Stimulated activated CD4-positive, alpha-beta T cell treated with anti-CD3 and anti-CD28 coated beads, Interleukin-1b, Interleukin-23, amount 100 ng/mL, for 24 hours (primary cell): ENCODE measurements at regions not wholly inside any gene's neighbourhood (a gene's known extent, or its start where the extent isn't known, plus 50 kb on each side); places are given as distances from the start of the nearest gene placed in this dataset.

Experiments
- DNase-seq, 4 experiments: peaks; one replicate each; pipeline ENCODE4 v3.0.0-alpha.2; 2020; ENCODE audit warnings: low read depth in 4 of 4, low spot score in 1 of 4

- no peak for DNase-seq
These were observed 81.5 kb upstream of the FN1 start for GRCh38 chr2:215517391-215517790.

DNA sequence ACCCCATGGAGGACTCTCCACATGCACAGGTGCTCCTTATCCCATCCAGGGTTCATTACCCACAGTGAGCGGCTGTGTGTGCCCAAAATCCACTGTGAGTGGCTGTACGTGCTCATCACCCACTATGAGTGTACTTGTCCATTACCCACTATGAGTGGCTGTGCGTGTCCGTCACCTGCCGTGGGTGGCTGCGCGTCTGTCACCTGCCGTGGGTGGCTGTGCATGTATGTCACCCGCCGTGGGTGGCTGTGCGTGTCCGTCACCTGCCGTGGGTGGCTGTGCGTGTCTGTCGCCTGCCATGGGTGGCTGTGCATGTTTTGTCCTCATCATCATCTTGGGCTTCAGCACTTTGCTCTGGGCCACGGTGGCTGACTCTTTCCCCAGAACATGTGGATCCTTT lies 78.6 kb upstream of the FN1 start:
- DNase-seq = no peak

GRCh38 chr2:215511454-215512346 lies 75.8 kb upstream of the FN1 start:
- no peak for DNase-seq

GRCh38 chr2:215507836-215508235 lies 72.0 kb upstream of the FN1 start:
- DNase-seq = no peak

DNA sequence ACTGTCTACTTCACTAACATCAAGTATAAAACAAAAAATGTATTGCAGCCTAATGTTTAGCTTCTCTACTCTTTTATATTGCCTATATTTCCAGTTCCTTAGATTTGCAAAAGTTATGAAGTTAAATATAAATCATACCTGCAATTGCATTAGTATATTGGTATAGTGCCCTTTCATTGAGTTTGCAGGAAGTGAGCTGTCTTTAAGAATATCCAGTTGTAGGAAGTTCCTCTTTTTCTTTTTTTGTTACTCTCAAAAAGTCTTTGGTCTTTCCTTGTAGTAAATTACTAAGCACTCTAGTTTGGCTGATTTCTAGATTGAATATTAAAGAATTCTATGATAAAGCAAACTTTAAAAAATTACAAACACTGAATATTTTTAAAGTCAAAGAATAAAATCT lies 71.3 kb upstream of the FN1 start:
- no peak for DNase-seq

DNA sequence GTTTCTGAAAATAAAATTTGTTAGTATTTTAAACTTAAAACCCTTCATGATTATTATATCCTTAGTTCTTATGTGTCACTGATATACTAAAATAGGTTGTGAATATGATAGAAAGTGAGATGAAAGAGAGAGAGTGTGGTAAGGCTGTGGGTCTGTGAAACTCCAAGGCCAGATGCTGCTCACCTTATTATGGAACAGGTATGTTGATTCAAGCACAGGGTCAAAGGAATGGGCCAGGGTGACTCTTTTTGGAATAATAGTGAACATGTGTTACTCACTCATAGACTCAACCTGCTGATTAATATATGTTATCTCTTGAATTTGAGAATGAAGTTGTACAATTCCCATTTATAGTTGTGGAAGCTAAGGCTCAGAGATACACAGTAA lies 70.7 kb upstream of the FN1 start:
- no peak for DNase-seq

- no peak for DNase-seq
These were observed 69.3 kb upstream of the FN1 start for GRCh38 chr2:215505044-215505786.

- DNase-seq = no peak
These were observed 68.7 kb upstream of the FN1 start for GRCh38 chr2:215504547-215504946.

GRCh38 chr2:215503381-215503780 lies 67.5 kb upstream of the FN1 start:
- no peak for DNase-seq

DNA sequence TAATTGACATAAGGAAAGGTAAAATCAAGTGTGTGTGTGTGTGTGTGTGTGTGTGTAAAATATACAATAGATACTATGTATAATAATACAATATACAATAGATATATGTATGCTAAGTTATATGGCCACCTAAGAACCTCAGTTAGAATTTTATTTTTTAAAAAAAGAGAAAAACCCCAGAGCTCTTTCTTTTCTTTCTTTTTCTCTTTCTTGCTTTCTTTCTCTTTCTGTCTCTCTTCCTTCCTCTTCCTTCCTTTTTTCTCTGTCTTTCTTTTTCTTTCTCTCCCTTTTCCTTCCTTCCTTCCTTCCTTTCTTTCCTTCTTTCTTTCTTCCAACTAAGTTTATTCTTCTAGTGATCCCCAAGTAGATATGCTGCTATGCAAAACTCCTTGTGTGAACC lies 64.6 kb upstream of the FN1 start:
- no peak for DNase-seq

DNA sequence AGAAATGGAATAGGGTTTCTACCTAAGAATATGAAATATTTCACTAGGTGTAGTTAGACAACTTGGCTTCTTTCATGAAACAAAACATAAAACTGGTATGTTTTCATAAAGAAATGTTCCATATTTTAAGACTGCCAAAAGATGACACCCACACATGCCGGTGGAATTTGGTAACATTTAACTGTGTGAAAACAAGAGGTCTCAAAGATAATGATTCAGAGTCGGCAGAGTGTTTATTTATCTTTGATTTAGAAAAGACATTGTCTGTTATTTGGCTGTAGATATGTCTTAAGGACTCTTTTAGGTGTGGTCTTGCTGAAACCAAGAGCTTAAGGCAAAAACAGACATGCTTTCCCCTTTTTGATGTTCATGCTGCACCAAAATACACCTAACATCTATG lies 63.5 kb upstream of the FN1 start:
- DNase-seq = no peak

DNA sequence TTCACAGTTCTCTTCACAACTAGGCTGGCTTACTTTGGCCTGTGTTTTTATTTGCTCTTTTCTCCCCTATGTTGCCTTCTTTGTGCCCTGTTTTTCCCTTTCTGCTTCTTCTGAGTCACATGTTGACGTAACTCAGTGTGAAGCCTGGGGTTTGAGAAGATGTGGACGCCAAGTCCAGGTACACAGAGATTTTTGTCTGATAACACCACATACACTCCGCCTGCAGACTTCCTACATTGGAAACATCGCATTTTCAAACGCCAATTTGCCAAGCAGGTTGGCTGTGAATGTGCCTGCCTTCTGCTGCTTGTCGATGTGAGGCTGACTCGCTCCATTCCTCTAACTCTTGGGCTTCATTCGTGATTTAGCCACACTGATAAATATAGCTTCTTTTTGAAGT lies 62.6 kb upstream of the FN1 start:
- DNase-seq = no peak

DNA sequence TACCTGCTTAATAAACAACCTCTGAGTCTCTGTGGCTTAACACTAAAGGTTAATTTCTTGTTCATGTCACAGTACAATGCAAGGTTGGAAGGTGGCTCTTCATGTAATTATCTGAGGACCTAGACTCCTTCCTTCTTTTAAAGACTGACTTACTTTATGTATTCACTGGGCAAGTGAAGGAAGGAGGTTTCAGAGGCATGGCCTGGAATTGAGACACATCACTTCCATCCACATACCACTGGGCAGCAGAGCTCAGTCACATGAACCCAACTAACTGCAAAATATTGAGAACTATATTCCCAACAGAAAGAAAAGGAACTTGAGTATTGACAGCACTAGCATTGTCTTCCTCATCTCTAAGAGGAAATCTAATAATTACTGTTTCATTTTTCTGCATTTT lies 57.5 kb upstream of the FN1 start:
- no peak for DNase-seq

DNA sequence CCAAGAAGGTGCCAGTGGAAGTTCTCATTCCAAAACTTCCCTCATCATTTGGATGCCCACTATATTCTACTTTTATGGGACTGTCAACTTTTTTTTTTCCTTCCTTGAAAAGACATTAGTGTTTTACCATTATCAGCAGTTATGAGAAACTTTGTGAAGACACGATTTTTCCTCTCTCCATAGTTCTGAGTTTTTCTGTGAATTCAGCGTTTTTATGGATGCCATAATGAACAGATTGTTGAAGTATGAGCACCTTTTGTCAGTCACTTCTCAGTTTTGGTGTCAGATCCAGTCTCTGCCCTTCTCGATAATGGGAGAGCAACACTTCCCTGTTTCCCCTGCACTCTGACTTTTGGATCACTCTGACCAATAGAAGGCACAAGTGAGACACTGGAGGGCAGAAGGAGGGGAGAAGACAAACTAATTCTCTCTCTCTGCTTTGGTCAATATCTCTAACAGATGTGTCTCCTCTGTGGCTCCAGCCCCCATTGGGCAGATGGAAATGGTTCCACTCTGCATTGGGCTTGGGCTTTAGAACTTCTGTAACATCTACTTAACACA lies 53.5 kb upstream of the FN1 start:
- DNase-seq = no peak

DNA sequence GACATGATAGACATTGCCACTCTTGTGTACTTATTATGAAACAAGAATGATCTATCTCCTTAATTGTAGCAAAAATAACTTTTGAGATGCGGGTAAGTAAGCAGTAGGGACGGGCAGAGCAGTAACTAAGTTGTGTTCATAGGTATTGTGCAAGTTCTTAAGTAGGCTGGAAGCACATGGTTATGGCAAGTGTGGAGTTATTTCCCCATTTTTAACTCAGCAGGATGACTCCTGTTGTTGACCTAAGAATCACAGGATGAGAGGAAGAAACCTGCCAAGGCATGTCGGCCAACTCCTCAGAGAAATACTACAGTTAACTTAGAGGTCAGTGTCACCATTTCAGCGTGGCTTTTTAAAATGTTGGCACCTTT lies 51.1 kb upstream of the FN1 start:
- no peak for DNase-seq

DNA sequence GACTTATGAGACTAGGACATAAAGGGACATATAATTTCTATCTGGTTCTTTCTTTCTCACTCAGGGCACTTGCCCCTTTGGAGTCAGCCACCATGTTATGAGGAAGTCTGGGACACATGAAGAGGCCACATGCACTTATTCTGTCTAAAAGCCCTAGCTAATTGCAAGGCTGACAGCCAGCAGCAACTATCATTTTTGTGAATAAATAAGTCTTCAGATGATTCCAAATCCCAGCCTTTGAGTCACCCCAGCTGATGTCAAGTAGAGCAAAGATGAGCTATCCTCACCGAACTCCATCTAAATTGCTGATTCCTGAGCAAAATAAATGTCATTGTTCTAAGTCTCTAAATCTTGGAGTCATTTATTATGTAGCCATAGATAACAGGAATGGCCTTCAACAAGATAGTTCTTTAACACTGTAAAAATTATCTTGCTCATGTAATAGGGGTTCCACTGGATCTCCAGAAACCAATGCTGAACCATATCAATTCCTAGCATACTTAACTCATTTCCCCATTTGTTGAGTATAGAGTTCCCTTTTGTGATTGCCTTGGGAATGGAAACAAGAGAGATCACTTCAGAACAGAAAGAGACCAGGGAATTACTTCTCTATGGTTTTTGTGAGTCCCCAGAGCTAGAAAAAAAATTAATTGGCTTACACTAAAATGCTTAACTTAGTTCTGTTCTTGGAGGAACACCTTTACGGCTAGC lies 50.6 kb upstream of the FN1 start:
- DNase-seq = no peak
